Stimulated activated CD8-positive, alpha-beta memory T cell treated with anti-CD3 and anti-CD28 coated beads, Interleukin-4, amount 100 ng/mL, for 24 hours (primary cell): ENCODE measurements at regions not wholly inside any gene's neighbourhood (a gene's known extent, or its start where the extent isn't known, plus 50 kb on each side); places are given as distances from the start of the nearest gene placed in this dataset.
A peak's percentile ranks its signal among the peaks of the same experiment; 100 is the strongest.
"Not testable (repeated sequence)": the region's sequence is repeated elsewhere in the genome, so short reads cannot be mapped to it uniquely, and the experiment has no call there.

Experiments used
- DNase-seq: peaks from one replicate; pipeline ENCODE4 v3.0.0-alpha.2; 2020; ENCODE audit warnings: low read depth

DNA sequence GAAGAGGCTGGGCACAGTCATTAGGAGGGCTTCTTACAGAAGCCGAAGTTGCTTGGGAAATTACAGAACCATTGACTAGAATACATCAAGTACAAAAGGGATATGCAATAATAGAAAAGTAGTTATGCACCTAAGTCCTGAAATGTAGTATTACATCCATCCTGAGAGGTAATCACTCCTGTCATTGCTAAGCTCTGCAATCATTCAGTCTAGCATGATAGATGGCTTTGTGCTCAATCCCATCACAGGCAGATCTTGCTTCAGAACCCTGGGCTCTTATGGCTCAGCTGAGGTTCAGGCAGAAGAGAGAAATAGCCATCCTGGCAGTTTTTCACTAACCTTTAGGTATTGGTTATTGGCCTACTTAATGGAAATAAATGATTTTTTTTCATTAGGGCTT, 231.7 kb upstream of the AFF2 start:
- DNase-seq: no peak

DNA sequence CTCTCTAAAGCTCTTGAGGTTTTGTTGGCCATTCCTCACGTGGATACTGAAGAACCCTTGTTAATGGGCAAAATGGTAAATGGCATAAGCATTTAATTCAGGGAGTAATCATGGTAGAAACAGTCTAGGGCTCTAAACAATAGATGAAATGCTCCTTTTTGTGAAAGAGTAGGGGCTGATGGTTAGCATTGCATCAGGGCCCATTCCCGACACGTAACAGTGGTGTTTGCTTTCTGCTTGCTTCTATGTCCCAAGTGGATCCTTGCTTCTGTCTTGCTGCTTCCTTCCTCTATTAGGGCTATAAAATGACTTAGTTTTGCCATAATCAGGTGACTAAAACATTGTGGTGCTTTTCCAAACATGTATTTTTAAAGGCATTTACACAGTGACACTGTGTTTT, 230.9 kb upstream of the AFF2 start:
- DNase-seq: no peak

GRCh38 chrX:148270499-148270898, 229.9 kb upstream of the AFF2 start:
- DNase-seq: no peak

- DNase-seq: no peak
Measured at GRCh38 chrX:148271263-148271662, 229.2 kb upstream of the AFF2 start.

- no peak for DNase-seq
Measured at GRCh38 chrX:148281920-148282319, 218.5 kb upstream of the AFF2 start.

GRCh38 chrX:148282504-148282903, 217.9 kb upstream of the AFF2 start:
- DNase-seq: no peak

- DNase-seq: no peak
Measured at GRCh38 chrX:148284056-148284455, 216.4 kb upstream of the AFF2 start.

DNA sequence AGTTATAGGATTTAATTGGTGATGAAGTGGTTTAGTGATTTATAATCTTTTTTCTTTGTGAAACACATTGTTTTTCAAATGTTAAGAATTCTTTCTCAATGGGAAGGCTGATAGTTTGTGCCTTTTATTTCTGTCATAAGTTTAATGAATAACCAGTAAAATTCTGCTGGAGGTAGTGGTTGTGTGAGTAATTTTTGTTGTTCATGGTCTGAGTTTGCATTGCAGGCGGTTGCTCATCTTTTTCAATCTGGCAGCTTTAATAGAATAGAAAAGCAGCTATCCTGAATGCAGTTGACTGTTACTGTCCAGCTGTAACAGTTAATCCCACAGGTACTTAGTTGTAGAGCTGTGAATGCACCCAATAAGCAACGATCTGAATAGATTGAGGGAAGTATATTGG, 215.6 kb upstream of the AFF2 start:
- no peak for DNase-seq

DNA sequence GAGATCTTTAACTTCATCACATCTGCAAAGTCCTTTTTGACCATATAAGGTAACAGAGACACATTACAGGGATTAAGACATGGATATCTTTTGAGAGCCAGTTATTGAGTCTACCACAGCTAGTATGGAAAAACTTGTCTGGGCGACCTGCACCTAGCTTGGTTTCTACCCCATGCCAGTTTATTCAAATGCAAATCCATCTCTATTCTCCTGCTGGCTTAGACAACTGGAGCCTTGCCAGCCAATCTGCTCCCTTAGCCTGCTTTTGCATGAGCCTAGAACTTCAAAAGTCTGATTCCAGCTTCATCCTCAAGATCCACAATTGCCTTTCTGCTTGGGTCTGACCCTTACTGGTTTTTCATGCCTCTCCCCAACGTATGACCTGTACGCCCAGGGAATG, 212.0 kb upstream of the AFF2 start:
- no peak for DNase-seq

GRCh38 chrX:148290041-148290440, 210.4 kb upstream of the AFF2 start:
- DNase-seq: no peak

DNA sequence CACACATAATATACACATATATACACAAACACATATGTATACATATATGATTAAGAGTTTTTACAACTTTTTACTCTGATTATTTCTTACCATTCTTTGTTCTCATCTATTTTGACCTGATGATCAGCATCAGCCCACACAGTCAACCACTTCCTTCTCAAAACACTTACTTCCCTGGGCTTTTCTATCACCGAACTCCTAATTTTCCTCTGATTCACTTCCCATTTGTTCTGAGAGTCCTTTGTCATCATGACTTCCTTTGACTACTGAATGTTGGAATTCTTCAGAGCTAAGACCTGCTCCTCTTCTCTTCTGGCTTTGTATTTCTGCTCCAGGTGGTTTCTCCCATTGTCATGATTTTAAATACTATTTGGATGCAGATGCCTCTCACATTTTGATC, 209.5 kb upstream of the AFF2 start:
- DNase-seq: no peak

- no peak for DNase-seq
Measured at GRCh38 chrX:148298737-148299136, 201.7 kb upstream of the AFF2 start.

- DNase-seq: not testable (repeated sequence)
Measured at GRCh38 chrX:148305214-148305613, 195.2 kb upstream of the AFF2 start.

DNA sequence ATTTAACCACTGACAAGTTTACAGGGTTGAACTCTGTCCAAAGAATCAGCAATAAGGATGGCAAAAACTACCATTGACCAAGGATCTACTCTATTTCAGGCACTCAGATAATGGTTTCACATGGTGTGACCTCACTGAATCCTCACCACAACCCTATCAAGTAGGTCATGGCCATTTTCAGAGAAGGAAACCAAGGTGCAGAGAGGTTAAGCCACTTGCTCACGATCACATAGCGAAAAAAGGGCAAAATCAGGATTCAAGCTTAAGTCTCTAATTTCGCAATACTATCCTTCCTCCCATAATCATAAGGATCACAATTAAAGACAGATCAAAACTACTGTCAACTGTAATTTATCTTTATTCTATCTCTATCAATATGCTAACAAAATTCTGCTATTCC, 191.0 kb upstream of the AFF2 start:
- no peak for DNase-seq

GRCh38 chrX:148310426-148311165, 189.8 kb upstream of the AFF2 start:
- DNase-seq: peak; percentile 19

GRCh38 chrX:148311544-148311943, 188.9 kb upstream of the AFF2 start:
- no peak for DNase-seq

DNA sequence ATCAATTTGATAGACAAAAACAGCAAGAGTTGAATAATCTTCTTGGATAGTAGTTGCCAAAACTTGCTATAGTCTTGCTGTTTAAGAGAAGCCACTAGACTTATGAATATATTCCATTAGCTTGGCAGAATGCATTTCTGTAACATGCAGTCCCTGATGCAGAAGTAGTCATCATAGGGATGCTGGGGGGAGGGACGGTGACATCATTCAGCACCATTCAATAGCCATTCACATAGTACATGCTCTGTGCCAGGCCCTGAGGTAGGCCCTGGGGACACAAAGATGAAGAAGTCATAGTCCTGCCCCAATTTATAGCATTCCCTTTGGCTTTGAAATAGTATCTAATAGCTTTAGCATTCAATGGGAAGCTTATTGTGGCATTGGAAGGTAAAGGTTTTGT, 185.5 kb upstream of the AFF2 start:
- DNase-seq: no peak

DNA sequence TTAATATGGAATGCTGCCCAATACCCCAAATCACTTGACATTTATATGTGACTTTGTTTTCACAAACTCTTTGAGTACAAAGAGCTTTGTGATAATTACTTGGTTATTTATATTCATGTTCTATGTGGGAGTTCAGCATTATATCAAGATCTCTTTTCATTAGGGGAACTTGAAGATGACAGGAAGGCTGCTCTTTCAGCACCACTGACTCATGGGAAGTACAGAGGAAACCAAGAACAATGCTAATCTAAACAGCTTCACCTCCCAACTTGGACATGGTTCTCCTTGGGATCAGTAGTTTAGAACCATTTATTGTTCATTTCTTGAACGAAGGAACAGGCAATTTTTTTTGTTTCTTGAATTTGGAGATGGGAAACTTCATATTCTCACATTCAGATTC, 184.0 kb upstream of the AFF2 start:
- DNase-seq: no peak

GRCh38 chrX:148322906-148323305, 177.5 kb upstream of the AFF2 start:
- DNase-seq: no peak

- DNase-seq: no peak
Measured at GRCh38 chrX:148333989-148334388, 166.4 kb upstream of the AFF2 start.

GRCh38 chrX:148337873-148338272, 162.5 kb upstream of the AFF2 start:
- no peak for DNase-seq

DNA sequence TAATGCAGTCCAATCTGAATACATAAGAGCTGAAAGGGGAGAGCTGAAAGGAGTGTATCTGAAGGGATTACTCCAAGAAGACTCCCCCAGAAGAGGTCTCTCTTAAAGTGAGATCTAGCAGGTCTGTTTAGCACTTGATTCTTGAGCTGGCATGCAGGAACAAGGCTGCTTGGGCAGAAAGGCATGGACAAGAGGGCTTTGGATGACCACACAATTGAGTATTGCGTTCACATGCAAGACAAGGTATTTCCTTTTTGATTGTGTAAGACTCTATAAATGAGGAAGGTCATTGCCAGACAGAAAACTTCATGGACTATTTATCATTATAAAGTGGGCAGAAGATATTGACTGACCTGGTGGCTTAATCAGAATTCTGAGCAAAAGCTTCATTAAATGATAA, 145.5 kb upstream of the AFF2 start:
- DNase-seq: no peak

- no peak for DNase-seq
Measured at GRCh38 chrX:148361641-148362040, 138.8 kb upstream of the AFF2 start.

GRCh38 chrX:148363471-148364235, 136.8 kb upstream of the AFF2 start:
- no peak for DNase-seq
